Kidney epithelial cell (primary cell): ENCODE measurements at regions not wholly inside any gene's neighbourhood (a gene's known extent, or its start where the extent isn't known, plus 50 kb on each side); places are given as distances from the start of the nearest gene placed in this dataset.

Experiments
- DNase-seq: peaks from one replicate; pipeline ENCODE4 v3.0.0-alpha.2; 2010; ENCODE audit warnings: low read depth
- H3K27me3 ChIP-seq: 2 replicates; pipeline ENCODE4 v1.6.0; 2011; ENCODE audit warnings: low read length; ENCODE audit not compliant: control insufficient read depth, insufficient read depth
- H3K36me3 ChIP-seq: 2 replicates; pipeline ENCODE4 v1.5.1; 2011; ENCODE audit warnings: low read length; ENCODE audit not compliant: control insufficient read depth, insufficient read depth
- H3K4me3 ChIP-seq: 2 replicates; pipeline ENCODE4 v1.5.1; 2011; ENCODE audit warnings: low read depth, mild to moderate bottlenecking, control low read depth, low read length
- TF ChIP-seq, protein P1 (sequence below): IDR thresholded peaks from 2 replicates; pipeline ENCODE4 v1.5.1; 2011; ENCODE audit warnings: mild to moderate bottlenecking, moderate library complexity, low read length, control low read depth, inconsistent platforms; ENCODE audit not compliant: insufficient read depth, poor library complexity, severe bottlenecking

DNA sequence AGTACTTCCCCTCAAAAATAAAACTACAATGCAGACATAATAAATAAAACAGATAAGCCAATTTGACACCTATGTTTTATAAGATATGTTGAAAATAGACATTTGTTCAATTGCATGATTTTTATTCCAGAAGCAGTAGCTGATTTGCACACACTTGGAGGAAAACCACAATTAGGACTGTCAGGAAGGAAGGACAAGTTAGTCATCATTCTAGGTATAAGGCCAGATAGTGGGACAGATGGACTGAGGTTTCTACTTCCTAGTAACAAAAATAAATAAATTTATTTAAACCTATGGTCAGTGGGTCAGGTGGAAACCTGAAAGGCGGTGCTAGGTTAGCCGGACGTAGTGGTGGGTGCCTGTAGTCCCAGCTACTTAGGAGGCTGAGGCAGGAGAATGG lies 141.8 kb upstream of the RASSF8 start:
- H3K36me3 ChIP-seq, result no peaks in the 10 kb centered on the region
- DNase-seq, result no peak
- no peak overlapping the region for H3K4me3 ChIP-seq

DNA sequence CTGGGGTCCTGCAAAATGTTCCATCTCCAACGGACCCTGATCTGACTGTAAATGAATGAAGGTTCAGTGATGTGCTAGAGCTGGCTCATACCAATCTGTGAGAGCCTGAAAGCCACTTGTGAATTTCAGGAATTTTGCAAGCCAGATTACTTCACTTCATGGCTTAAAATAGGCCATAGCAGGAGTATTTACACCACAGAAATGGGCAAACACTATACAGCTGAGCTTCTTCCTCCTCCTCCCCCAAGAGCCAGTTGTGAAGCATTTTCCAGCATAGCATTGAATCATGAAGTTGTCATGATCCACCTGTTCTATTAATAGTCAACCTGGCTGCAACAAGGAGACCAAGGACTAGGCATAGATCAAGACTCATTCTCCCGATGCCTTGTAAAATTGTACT lies 141.3 kb upstream of the RASSF8 start:
- H3K4me3 ChIP-seq, result no peak overlapping the region
- no peaks in the 10 kb centered on the region for H3K27me3 ChIP-seq
- no peaks in the 10 kb centered on the region for H3K36me3 ChIP-seq
- TF ChIP-seq, protein P1, sequence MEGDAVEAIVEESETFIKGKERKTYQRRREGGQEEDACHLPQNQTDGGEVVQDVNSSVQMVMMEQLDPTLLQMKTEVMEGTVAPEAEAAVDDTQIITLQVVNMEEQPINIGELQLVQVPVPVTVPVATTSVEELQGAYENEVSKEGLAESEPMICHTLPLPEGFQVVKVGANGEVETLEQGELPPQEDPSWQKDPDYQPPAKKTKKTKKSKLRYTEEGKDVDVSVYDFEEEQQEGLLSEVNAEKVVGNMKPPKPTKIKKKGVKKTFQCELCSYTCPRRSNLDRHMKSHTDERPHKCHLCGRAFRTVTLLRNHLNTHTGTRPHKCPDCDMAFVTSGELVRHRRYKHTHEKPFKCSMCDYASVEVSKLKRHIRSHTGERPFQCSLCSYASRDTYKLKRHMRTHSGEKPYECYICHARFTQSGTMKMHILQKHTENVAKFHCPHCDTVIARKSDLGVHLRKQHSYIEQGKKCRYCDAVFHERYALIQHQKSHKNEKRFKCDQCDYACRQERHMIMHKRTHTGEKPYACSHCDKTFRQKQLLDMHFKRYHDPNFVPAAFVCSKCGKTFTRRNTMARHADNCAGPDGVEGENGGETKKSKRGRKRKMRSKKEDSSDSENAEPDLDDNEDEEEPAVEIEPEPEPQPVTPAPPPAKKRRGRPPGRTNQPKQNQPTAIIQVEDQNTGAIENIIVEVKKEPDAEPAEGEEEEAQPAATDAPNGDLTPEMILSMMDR, result no peak
- DNase-seq, result no peak

More for the DNA sequence above, 141.8 kb upstream of the RASSF8 start:
- no peaks in the 10 kb centered on the region for H3K27me3 ChIP-seq
- TF ChIP-seq, protein P1, result no peak

DNA sequence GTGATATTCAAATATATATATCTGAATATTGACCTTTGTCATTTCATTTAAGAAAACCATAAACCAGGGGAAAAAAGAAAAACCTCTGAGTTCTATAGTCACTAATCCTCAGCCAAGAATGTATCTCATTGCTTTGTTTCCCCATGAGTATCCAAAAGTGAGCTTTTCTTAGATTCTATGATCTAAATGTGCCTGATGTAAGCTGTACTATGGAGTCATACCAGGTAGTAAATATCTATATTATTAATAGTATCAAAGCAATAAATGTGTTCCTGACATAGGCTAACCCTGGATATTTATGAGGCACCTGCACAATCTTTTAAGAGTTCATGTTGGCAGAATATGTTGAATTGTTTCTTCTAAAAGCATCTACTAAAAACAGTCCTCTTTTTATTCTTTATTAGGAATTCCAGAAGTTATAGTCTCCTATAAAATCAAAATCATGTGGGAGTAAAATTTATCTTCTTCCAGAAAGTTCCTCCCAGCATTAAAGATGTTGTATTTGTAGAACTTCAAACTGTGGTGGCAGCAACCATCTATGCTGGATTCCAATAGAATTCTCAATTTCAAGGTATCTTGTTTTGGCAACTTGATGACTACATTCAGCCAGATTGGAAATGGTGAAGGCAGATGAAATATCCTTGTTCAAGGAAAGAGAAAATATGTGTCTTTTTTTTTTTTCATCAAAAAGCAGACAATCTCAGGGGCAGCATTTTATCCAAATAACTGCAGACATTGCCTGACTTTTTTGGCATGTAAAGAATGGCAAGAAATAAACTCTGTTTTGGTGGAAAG lies 139.7 kb upstream of the RASSF8 start:
- Histone ChIP-seq H3K36me3 (no peaks in the 10 kb centered on the region), H3K4me3 (no peak overlapping the region), H3K27me3 (no peaks in the 10 kb centered on the region)
- TF ChIP-seq, protein P1, result no peak
- no peak for DNase-seq

DNA sequence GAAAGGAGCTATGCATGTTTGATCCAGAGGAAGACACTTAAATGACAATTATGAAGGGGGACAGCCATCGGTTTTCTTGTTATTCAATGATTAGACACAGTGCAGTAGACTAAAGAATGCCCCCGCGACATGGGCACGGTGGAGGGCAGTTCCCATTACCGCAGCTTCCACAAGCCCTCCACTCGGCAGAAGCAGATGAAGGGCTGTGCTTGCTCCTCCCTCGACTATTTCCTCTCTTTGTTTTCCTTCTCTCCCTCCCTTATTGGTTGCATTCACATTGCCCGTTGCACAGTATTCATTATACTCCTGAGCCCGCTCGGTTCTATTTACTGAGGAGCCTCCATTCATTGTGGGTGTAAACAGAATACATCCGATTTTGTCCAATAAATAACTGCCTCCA lies 138.8 kb upstream of the RASSF8 start:
- no peak for DNase-seq
- Histone ChIP-seq H3K27me3 (no peaks in the 10 kb centered on the region), H3K36me3 (no peaks in the 10 kb centered on the region), H3K4me3 (no peak overlapping the region)
- TF ChIP-seq, protein P1, result no peak

DNA sequence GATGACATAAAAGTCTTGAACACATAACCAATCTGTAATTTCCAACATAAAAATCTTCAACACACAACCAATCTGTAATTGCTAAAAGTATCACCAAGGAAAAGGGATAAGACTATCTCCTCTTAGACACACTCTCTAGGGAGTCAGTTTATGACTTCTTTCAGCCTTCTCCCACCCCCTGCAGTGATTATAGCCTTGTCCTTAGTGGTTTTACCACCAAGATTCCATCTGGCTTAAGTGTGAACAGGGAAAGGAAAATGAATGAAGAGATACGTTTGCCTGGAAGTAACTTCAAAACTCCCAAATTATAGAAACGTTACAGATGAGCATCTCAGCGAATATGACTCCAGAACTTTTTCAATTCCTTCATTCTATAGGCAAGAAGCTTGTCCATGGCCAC lies 136.2 kb upstream of the RASSF8 start:
- TF ChIP-seq, protein P1, result no peak
- Histone ChIP-seq H3K36me3 (no peaks in the 10 kb centered on the region), H3K27me3 (no peaks in the 10 kb centered on the region), H3K4me3 (no peak overlapping the region)
- DNase-seq, result no peak

DNA sequence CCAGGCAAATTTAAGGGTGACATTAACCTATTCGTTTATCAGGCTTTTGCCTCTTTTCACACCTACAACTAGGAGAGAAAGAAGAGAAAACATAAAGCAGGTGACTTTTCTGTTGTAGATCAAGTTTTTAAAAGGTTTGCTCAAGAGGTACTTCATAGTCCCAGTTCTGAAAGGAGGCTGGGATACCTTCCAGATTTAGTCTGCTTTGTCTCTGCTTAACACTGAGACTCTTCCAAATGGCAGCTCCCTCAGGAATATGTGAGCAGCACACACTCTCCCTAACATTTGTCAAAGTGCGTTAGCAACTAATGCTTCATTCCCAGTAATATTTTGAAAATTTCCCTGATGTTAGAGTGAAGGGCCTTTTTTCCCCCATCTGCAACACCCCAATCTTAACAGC lies 133.7 kb upstream of the RASSF8 start:
- no peaks in the 10 kb centered on the region for H3K27me3 ChIP-seq
- TF ChIP-seq, protein P1, result no peak
- no peaks in the 10 kb centered on the region for H3K36me3 ChIP-seq
- H3K4me3 ChIP-seq, result no peak overlapping the region
- DNase-seq, result no peak
